ENCODE measurements at regions not wholly inside any gene's neighbourhood (a gene's known extent, or its start where the extent isn't known, plus 50 kb on each side); places are given as distances from the start of the nearest gene placed in this dataset.

GRCh38 chr6:153831350-153832078, 207.5 kb upstream of the OPRM1 start:
- TF ChIP-seq POLR2AphosphoS5 (IDR thresholded peaks at IDR 0.05; ENCODE audit: low read depth, low read length) (no peak), POLR2A (IDR thresholded peaks at IDR 0.05; ENCODE audit: low read depth, low read length) (no peak), TAF1 (IDR thresholded peaks at IDR 0.05; ENCODE audit: borderline replicate concordance, low read depth, low read length) (no peak)

All from GM12892 (cell line).